Urothelium cell line (cell line): ENCODE measurements at regions not wholly inside any gene's neighbourhood (a gene's known extent, or its start where the extent isn't known, plus 50 kb on each side); places are given as distances from the start of the nearest gene placed in this dataset.
"Not testable (repeated sequence)": the region's sequence is repeated elsewhere in the genome, so short reads cannot be mapped to it uniquely, and the experiment has no call there.

Source experiments
- DNase-seq: peaks from one replicate; pipeline ENCODE4 v3.0.0; 2011; ENCODE audit warnings: low spot score, mixed read lengths
- FAIRE-seq: peaks from 2 replicates; lab custom pipeline; 2011; peaks lifted over from hg19 to GRCh38; lab: Jason Lieb, UNC

DNA sequence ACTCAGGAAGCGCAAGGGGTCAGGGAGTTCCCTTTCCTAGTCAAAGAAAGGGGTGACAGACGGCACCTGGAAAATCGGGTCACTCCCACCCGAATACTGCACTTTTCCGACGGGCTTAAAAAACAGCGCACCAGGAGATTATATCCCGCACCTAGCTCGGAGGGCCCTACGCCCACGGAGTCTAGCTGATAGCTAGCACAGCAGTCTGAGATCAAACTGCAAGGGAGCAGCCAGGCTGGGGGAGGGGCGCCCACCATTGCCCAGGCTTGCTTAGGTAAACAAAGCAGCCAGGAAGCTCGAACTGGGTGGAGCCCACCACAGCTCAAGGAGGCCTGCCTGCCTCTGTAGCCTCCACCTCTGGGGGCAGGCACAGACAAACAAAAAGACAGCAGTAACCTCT, 1416.8 kb downstream of the RPA4 start:
- not testable (repeated sequence) for DNase-seq, FAIRE-seq

DNA sequence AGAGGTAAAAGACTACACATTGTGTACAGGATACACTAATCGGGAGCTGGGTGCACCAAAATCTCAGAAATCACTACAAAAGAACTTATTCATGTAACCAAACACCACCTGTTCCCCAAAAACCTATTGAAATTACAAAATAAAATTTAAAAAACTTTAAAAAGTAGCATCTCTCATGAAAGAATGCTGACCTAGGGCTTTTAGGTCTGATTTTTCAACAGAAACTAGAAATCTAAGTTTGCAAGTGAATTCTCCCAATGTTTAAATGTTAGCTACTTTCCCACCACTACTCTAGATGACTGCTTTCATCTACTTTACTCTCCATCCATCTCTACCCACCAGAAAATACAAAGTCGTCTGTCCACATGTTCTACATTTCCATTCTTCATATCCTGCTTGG, 1447.7 kb downstream of the RPA4 start:
- DNase-seq (no peak), FAIRE-seq (no peak)

DNA sequence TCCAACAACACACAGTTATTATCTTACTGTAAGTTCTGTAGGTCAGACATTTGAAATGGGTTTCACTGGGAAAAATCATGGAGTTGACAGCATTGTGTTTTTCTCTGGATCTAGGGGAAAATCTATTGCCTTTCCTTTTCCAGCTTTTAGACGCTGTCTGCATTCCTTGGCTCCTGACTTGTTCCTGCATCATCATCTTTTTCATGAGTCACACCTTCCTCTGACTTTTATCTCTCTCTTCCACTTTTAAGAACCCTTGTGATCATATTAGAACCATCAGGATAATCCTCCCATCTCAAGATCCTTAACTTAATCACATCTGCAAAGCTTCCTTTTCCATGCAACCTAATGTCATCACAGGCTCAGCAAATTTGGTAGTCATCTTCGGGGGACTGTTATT, 1454.8 kb downstream of the RPA4 start:
- FAIRE-seq (no peak), DNase-seq (peak; percentile 1)

DNA sequence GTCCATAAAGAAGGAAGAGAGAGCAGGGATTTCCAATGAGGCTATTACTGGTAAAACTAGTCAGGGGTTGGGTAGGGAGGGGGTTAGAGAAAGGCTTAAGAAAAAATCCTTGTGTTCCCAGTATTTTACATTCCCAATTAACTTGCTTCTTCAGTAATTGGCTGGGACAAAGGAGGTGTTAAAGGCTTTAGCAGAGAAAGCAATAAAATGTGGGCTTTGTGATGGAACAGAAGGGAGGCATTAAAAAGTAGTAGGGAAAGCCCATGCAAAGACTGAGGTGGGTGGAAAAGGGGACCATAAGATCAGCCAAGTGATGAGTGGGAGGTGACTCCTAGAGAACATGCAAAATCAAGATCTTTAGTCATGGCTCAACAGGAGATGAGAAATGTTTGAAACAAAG, 1467.2 kb downstream of the RPA4 start:
- FAIRE-seq: no peak

DNA sequence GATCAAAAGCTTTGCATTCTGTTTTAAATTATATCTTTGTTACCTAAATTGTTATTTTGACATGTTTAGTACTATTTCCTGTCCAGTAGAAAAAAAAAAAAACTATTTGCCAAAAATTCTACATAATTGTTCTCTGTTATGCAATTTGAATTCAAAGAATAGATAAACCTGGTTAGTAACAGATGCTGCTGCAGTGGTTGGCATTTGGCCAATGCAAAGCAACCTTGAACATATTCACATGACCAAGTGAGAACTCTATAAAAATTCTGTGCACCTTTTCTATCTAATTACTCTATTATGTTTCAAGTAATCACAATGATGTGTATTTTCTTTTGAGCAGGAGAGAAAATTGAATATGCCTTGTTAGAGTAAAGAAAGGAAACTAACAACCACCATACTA, 1473.4 kb downstream of the RPA4 start:
- FAIRE-seq: no peak

More for the DNA sequence above, 1467.2 kb downstream of the RPA4 start:
- no peak for DNase-seq

DNA sequence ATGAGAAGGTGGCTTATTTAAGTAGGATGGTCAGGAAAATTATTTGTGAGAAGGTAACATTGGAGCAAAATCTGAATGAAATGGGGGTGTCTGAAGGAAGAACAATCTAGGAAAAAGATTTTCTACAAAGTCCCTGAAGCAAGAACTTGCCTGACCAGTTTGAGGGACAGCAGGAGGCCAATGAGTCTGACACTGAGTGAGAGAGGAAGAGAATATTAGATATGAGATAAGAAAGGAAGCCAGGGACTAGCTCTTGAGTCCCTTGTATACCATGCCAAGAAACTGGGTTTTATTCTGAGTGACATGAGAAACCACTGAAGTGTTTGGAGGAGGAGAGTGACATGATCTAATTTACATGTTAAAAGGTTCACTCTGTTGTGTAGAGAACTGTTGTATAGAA, 1478.9 kb downstream of the RPA4 start:
- FAIRE-seq (no peak), DNase-seq (no peak)

More for the DNA sequence above, 1473.4 kb downstream of the RPA4 start:
- no peak for DNase-seq

DNA sequence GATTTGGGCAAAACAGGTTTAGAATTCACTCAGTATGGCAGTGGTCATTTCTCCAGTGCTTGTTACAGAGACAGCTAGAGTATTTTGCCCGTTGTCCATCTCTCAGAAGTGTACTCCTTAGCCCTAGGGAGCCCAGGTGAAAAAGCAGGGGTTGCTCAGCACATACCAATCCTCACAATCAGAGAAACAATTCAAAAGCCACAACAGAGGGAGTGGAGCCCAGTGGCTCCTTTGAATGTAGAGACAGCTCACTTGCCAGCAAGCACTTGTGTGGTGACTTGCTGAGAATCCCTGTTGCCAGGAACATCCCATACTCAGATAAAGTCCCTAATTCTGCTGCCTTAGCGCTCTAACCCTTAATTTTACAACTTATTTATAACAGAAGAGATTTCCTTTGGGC, 1488.3 kb downstream of the RPA4 start:
- DNase-seq: peak; percentile 2
- FAIRE-seq: no peak

DNA sequence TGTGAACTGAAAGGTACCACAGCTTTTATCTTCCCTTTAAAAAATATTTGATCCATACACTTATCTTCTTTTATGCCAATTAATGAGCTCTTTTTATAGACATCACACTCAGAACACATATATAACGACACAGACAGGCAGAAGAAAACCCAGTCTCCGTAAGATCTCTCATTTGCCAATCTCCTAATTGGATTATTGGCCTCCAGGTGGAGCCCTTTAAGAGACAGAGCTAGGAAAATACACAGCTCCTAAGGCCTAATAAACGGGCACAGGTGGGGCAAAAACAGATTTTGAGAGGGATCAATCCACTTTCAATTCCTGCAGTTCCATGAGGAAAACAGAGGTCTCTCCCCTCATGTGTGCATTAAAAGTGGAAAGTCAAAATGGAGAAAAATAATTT, 1495.4 kb downstream of the RPA4 start:
- FAIRE-seq: no peak
- DNase-seq: peak; percentile 4

DNA sequence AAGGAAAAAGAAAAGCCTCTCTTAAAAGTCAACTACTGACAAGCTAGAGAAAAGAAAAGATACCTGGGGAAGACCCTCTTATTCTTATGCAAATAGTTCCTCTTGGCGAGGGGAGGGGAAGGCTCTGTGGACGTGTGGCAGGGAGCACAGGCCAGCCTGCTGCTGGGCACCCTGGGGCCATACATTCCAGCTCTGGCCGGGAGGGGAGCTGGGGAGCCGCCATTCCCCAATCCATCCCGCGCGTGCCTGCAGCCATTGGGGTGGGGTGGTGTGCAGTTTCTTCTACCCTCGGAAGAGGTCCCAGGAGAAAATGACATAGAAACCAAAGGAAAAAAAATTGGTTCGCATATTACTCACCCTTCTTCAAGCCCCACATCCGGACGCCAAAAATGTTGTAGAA, 1496.4 kb downstream of the RPA4 start:
- DNase-seq: peak; percentile 54
- FAIRE-seq: no peak

DNA sequence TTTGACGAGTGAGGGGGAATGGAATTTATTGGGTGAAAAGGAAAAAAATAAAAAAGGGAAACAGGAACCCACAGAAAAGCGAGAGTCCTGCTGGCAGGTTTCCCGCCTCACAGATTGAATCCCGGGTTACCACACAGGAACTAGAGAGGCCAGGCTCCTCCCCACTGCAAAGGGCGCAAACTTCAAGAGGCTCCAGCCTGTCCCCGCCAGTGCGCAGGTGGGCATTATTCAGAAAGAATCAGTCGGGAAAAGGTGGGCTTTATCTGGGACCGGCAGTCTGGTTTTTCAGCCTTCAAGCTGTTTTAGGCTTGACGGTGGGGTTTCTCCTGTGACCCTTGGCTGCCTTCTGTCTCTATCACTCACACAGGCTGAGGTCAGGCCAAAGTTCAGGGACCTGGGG, 1496.8 kb downstream of the RPA4 start:
- FAIRE-seq (no peak), DNase-seq (no peak)

DNA sequence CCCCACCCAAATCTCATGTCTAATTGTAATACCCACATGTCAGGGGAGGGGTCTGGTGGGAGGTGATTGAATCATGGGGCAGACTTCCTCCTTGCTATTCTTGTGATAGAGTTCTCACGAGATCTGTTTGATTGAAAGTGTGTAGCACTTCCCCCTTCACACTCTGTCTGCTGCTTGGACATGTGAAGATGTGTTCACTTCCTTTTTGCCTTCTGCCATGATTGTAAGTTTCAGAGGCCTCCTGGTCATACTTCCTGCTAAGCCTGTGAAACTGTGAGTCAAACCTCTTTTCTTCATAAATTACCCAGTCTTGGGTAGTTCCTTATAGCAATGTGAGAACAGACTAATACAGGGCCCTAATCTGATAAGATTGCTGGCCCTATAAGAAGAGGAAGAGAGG, 1514.8 kb downstream of the RPA4 start:
- DNase-seq (no peak), FAIRE-seq (no peak)

DNA sequence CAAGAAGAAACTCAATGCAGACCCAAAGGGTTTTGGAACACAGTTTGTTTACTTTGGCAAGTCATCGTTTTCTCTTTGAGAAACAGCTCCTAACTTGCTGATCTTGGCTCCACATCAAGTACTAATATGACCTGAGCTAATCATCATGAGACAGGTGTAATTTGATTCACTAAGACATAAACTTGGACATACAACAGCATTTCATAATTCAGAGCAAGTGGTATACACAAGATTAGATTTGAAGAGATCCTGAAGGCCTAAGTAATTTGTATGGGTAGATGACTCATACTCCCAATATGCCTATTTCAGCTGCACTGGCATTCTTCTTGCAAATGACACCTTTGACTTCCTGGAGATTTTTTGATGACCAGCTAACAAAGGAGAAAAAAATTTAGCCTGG, 1521.7 kb downstream of the RPA4 start:
- DNase-seq (peak; percentile 35), FAIRE-seq (no peak)

DNA sequence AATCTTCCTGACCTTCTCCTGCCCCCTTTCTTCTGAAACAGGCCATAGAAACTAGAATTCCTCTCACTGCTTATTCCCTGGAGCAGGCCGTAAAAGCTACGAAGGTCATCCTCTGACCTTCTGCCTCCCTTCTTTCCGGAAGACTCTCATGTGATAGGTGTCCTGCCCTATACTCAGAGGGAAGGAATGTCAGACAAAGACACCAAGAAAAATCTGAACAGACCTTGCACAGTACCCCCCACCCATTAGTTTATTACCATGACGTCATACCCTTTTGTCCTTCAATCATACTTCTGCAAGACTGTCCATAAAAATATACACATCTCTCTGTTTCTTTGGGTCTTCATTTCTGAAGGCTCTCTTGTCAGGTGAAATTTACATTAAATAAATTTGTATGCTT, 1523.9 kb downstream of the RPA4 start:
- no peak for DNase-seq

DNA sequence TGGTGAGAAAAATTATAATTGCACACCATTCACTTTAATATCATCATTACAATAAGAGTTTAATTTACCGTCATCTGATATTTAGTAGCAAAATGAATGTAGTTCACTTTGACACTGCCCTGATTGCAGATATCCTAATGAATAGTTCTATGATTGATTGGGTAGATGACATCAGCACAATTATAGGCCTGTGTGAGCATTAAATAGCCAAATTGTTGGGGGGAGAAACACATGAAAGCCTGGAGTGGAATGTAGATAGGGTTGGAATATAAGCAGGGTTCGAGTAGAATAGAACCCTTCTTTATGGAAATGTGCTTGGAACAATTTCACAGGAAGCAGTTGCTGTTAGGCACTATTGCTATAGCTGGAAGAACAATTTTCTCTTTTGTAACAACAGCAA, 1526.2 kb downstream of the RPA4 start:
- FAIRE-seq: no peak

More for the DNA sequence above, 1523.9 kb downstream of the RPA4 start:
- no peak for FAIRE-seq

DNA sequence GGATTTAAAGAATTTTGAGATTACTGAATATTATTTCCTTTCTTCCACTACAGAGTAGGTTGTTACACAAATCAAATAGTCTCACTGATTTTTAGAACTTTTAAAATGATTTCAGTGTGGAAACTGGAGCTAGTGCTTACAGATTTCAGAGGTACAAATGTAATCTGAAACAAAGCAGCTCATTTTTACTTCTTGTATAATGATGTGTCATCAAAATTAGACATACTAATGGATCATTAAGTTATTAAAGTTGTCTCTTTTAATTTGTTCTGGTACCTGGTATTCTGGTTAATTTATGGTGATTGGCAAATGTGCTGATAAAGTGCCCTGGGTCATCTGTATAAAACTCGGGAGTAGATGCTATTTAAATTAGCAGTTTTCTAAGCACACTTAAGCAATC, 1528.3 kb downstream of the RPA4 start:
- no peak for DNase-seq
- no peak for FAIRE-seq

More for the DNA sequence above, 1526.2 kb downstream of the RPA4 start:
- no peak for DNase-seq

DNA sequence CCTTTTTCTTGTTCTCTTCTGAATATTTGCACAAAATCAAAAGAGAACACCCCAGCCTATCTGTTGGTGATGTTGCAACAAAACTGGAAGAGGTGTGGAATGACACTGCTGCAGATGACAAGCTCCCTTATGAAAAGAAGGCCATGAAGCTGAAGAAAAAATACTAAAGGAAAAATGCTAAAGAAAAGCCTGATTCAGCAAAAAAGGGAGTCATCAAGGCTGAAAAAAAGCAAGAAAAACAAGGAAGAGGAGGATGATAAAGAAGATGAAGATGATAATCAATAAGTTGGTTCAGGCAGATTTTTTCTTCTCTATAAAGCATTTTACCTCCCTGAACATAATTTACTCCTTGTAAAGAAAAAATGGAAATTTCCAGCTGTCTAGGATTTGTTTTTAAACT, 1538.8 kb downstream of the RPA4 start:
- FAIRE-seq (no peak), DNase-seq (no peak)

DNA sequence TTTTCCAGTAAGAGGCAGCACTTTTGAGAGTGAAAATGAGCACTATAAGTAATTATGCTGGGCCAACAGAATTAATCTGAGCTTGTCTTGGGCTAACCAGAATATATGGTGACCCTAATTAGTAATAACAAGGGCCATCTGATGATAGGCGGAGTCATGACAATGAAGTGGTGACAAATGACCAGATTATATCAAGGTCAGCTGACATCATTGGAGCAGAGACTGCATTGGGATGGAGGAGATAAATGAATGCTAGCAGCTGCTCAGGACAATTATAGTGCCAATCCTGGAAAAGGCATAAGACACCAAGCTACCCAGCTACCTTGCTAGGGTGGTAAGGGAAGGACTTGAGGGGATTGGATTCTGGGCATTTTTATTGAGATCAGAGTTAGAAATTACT, 1548.7 kb downstream of the RPA4 start:
- FAIRE-seq (no peak), DNase-seq (no peak)

DNA sequence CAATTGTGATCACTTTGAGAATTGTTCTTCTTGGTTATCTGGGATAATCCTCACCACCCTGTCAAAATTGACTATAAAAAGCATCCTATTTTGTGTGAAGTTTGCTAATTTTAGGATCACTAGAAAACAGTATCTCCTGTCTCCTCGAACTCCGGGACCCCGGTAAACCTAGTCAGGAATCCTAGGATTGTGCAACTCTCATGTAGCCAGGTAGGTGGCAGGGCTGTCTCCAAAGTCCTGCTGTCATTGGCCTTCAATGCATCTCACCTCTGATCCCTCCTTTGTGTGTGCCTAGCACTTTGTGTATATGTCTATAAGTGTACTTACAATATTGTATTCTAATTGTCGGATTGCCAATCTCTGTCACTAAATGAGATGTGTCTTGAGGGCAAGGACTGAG, 1564.8 kb downstream of the RPA4 start:
- FAIRE-seq (no peak), DNase-seq (no peak)

DNA sequence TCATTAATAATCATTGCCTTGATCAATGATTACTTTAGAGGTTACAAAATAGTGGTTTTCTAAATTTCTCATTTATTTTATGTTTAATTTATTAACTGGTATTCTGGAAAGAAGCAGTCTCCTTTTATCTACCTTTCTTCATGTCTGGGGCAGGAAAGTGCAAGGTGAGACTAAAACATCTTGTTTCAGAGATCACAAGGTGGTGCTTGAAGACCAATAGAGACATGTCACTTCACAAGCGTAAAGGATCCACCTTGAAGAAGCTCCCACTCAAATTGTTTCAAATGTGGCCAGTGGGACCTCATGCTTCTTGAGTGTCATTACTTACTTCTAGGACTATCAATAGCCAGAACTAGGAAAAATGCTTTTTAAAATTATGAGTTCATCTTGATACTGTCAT, 1568.7 kb downstream of the RPA4 start:
- FAIRE-seq: no peak

DNA sequence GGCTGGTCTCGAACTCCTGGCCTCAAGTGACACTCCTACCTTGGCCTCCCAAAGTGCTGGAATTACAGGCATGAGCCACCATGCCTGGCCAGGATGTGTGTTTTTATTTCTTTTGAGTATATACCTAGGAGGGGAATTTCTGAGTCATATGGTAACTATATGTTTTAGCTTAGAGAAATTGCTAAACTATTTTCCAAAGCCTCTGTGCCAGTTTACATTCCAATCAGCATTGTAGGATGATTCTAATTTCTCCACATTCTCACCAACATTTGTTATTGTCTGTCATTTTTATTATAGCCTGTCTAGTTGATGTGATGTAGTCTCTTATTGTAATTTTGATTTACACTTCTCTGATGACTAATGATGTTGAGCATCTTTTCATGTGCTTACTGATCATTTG, 1576.0 kb downstream of the RPA4 start:
- FAIRE-seq (no peak), DNase-seq (no peak)

More for the DNA sequence above, 1568.7 kb downstream of the RPA4 start:
- no peak for DNase-seq

DNA sequence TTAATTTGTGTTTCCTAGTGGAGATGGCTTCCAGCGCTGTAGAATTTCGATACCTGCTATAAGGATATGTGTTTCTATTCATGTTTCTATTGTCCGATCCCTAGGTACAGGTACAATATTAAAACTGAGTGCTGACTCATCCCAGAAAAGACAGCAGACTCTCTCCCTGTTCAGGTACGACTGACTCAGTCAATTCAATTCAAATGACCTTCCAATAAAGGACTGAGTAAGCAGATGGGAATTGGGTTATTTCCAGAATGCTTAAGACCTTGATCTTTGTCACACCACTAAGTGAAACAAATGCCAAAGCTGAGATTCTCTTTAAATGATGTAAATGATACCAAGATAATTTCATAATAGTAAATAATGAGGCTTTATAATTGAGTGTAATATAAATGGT, 1596.9 kb downstream of the RPA4 start:
- FAIRE-seq: no peak

DNA sequence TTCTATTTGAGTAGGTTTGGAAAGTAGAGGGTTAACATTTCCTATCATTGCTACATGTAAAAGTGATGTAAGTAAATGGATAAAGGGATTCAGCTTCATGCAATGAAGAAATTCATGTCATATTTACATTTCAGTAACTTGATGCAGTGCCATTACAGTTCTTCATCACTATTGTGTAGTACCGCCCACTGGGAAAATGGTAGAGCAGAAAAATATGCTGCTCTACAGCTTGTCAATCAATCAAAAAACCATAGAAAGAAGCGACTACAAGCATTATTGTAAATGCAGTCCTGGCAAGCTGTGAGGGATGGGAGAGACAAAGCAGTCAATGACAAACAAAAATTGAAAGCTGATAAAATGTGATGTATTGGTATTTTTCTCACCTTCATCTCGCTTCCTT, 1597.9 kb downstream of the RPA4 start:
- FAIRE-seq (no peak), DNase-seq (no peak)

More for the DNA sequence above, 1596.9 kb downstream of the RPA4 start:
- DNase-seq: no peak

DNA sequence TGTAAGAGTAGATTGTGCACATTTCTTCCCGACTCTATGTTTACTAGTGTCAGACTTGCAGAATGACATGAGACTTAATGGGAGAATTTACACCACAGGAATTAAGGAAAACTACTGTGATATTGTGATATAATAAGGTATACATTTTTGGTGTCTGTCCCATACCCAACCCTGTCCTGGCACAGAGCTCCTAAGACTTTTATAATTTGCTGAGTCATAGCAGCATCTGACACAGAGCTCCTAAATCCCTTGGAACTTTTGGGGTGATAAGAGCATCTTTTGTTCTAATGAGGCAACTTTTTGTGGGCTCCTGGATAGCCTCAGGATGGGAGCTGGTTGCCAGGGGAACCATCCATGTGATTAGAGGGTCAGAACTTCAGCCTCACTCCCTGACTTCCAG, 1607.0 kb downstream of the RPA4 start:
- FAIRE-seq (no peak), DNase-seq (no peak)

DNA sequence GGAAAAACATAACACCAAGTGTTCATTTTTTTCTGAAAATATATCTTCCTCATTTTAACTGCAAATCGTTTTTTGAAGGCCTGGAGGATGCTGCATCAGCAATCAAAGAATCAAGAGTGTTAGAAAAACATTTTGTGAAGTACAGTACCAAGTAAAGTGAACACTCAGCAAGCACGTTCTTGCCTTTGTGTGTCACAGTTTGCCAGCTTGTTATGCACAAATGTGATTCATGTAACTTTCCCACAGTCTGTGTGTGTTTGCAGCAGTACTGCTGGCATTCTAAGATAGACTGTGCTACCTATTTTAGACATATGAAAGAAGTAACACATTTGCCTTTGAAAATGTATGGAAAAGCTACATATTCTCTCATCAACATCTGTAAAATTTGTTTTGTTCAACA, 1617.7 kb downstream of the RPA4 start:
- DNase-seq (no peak), FAIRE-seq (no peak)
